ENCODE measurements at regions not wholly inside any gene's neighbourhood (a gene's known extent, or its start where the extent isn't known, plus 50 kb on each side); places are given as distances from the start of the nearest gene placed in this dataset.
"Not testable (repeated sequence)": the region's sequence is repeated elsewhere in the genome, so short reads cannot be mapped to it uniquely, and the experiment has no call there.

DNA sequence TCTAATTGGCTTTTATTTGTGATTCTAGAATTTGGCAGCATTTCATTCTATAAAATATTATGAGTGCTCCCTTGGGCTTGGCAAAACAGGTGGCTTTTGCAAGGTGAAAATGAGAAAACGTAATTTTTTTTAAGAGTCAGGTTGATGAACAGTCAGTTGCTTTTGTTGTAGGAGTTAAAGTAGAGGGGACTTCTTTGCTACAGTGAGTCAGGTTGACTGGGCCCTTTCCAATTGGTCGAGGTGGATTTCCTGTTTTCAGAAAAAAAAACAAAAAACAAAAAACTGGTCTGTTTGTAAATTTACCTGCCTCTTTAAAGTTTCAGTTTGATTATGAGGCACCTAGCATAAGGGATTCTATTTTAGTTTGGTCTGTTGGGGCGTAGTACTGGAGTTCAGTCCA is 1469.4 kb upstream of the GBE1 start:
- Histone ChIP-seq H3K4me3 (no peak overlapping the region), H3K36me3 (no peaks in the 10 kb centered on the region), H3K27ac (no peak overlapping the region), H3K4me1 (ENCODE audit: control insufficient read depth in 1 of 2, low read depth in 2 of 2) (no peaks in the 10 kb centered on the region), H3K9me3 (no peaks in the 10 kb centered on the region), H3K27me3 (replicated peaks; ENCODE audit: insufficient read depth) (no peaks in the 10 kb centered on the region)
- DNase-seq (ENCODE audit: low spot score) (no peak), ATAC-seq (ENCODE audit: insufficient number of reproducible peaks, low FRiP score, low read depth) (no peak)
- TF ChIP-seq, protein P1, sequence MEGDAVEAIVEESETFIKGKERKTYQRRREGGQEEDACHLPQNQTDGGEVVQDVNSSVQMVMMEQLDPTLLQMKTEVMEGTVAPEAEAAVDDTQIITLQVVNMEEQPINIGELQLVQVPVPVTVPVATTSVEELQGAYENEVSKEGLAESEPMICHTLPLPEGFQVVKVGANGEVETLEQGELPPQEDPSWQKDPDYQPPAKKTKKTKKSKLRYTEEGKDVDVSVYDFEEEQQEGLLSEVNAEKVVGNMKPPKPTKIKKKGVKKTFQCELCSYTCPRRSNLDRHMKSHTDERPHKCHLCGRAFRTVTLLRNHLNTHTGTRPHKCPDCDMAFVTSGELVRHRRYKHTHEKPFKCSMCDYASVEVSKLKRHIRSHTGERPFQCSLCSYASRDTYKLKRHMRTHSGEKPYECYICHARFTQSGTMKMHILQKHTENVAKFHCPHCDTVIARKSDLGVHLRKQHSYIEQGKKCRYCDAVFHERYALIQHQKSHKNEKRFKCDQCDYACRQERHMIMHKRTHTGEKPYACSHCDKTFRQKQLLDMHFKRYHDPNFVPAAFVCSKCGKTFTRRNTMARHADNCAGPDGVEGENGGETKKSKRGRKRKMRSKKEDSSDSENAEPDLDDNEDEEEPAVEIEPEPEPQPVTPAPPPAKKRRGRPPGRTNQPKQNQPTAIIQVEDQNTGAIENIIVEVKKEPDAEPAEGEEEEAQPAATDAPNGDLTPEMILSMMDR (IDR thresholded peaks at IDR 0.05): no peak

DNA sequence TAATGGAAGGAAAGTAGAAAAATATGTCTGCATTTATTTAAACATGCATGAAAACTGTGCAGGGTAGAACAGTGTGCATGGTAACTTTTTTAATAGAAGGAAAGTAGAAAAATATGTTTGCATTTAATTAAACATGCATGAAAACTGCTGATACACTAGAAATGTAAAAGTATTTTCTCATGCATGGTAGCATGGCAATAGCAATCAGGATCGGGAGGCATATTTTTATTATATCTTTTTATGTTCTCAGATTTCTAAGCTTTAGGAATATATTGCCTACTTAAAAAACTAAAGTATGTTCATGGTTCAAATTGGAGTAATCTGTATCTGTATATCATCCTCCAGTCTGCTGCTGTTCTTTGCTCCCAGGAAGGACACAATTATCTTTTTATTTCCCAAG is 1468.9 kb upstream of the GBE1 start:
- Histone ChIP-seq H3K9me3 (no peaks in the 10 kb centered on the region), H3K36me3 (no peaks in the 10 kb centered on the region), H3K27me3 (replicated peaks; ENCODE audit: insufficient read depth) (no peaks in the 10 kb centered on the region), H3K27ac (no peak overlapping the region), H3K4me1 (ENCODE audit: control insufficient read depth in 1 of 2, low read depth in 2 of 2) (no peaks in the 10 kb centered on the region), H3K4me3 (no peak overlapping the region)
- ATAC-seq (ENCODE audit: insufficient number of reproducible peaks, low FRiP score, low read depth) (no peak), DNase-seq (ENCODE audit: low spot score) (no peak)
- TF ChIP-seq, protein P1 (IDR thresholded peaks at IDR 0.05): no peak

DNA sequence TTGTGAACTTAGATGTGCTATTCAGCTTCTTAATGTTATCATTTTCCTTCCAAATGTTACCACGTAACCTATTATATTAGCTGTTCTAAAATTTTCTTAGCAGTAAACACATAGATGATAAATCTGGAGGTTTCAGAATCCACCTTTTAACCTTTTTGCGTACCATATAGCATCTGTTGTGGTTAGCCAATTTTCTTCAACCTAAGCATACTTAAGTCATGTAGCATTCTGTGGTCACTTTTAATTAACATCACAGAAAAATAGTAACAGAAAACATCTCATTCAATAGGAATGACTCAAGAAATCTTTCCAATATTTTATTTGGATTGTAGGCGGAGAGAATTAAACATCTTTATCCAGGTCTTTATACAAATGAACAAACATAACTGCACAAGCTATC is 1465.3 kb upstream of the GBE1 start:
- DNase-seq (ENCODE audit: low spot score) (no peak), ATAC-seq (ENCODE audit: insufficient number of reproducible peaks, low FRiP score, low read depth) (no peak)
- H3K4me1 ChIP-seq (ENCODE audit: control insufficient read depth in 1 of 2, low read depth in 2 of 2): no peaks in the 10 kb centered on the region
- H3K27ac ChIP-seq: no peak overlapping the region
- H3K4me3 ChIP-seq: no peak overlapping the region
- H3K27me3 ChIP-seq (replicated peaks; ENCODE audit: insufficient read depth): no peaks in the 10 kb centered on the region
- H3K36me3 ChIP-seq: no peaks in the 10 kb centered on the region
- TF ChIP-seq, protein P1 (IDR thresholded peaks at IDR 0.05): no peak
- no peaks in the 10 kb centered on the region for H3K9me3 ChIP-seq

DNA sequence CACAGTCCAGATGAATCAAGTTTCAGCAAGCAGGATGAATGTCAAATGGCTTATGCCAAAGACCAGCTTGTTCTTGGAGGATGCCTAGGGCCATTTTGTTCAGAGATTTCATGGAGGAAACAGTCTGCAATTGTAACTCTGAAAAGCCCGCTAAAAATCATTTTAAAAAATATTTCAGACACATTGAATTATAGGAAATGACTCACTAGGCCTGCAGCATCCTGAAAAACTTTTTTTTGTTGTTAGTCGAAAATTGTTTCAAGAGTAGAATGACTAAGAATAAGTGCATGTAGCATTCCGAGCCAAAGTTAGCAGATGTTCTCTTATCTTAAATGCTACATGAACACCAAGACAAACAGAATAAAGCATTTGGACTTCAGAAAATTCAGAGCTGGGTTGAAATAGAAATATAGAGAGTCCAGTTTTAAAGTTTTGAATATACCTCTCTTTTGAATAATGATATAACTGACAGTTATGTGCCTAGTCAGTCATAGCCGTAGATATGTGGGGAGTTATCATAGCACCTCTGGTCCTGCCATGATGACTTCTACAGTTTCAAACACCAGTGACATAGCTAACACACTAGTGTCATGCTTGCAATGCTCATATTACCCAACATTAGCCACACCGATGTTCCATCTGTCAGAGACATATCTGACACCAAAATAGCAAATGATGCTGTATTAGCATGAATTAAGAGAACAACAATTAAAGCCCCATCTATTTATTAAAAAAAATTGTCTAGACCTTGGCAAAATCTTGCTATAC is 1462.8 kb upstream of the GBE1 start:
- H3K27me3 ChIP-seq (replicated peaks; ENCODE audit: insufficient read depth): no peaks in the 10 kb centered on the region
- no peak overlapping the region for H3K27ac ChIP-seq
- ATAC-seq (ENCODE audit: insufficient number of reproducible peaks, low FRiP score, low read depth) (no peak), DNase-seq (ENCODE audit: low spot score) (no peak)
- TF ChIP-seq, protein P1 (IDR thresholded peaks at IDR 0.05): no peak
- no peak overlapping the region for H3K4me3 ChIP-seq
- H3K9me3 ChIP-seq: no peaks in the 10 kb centered on the region
- H3K4me1 ChIP-seq (ENCODE audit: control insufficient read depth in 1 of 2, low read depth in 2 of 2): no peaks in the 10 kb centered on the region
- no peaks in the 10 kb centered on the region for H3K36me3 ChIP-seq

DNA sequence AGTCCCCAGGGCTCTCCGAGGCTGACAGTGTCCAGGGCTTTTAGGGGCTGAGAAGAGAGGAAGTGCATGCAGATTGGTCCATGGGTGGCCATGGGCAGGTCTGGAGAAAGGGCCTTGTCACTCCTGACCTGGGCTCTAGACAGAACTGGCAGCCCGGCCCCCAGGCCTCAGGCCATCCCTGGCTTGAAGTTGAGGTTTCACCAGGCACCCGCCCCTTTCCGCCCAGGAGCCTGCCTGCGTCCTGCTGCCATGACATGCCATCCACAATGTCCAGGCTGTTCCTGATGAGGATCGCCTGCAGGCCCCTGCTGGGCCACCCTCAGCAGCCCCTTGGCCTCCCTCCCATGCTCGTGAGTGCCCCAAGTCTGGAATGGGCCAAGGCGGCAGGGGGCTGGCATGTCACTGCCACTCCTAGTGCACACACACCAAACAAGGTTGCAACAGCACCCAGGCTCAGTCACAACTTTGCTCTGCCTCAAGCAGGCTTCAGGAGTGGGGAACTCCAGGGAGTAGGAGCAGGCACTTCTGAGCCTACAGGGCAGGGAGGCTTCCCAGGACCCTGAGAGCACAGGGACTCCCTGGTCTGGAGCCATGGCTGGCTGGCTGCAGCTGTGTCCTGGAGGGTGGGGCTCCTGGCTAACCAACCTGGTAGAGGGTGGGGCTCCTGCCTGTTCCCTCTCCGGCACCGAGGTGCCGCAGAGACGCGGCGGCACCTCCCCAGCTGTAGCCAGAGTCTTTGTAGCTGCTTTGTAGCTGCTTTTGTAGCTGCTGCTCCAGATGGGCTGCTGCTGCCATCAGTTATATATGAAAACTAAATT is 1457.1 kb upstream of the GBE1 start:
- no peaks in the 10 kb centered on the region for H3K27me3 ChIP-seq (replicated peaks; ENCODE audit: insufficient read depth)
- DNase-seq (ENCODE audit: low spot score) (no peak), ATAC-seq (ENCODE audit: insufficient number of reproducible peaks, low FRiP score, low read depth) (no peak)
- H3K27ac ChIP-seq: no peak overlapping the region
- TF ChIP-seq, protein P1 (IDR thresholded peaks at IDR 0.05): no peak
- H3K4me3 ChIP-seq: no peak overlapping the region
- no peaks in the 10 kb centered on the region for H3K9me3 ChIP-seq
- no peaks in the 10 kb centered on the region for H3K36me3 ChIP-seq
- no peaks in the 10 kb centered on the region for H3K4me1 ChIP-seq (ENCODE audit: control insufficient read depth in 1 of 2, low read depth in 2 of 2)

DNA sequence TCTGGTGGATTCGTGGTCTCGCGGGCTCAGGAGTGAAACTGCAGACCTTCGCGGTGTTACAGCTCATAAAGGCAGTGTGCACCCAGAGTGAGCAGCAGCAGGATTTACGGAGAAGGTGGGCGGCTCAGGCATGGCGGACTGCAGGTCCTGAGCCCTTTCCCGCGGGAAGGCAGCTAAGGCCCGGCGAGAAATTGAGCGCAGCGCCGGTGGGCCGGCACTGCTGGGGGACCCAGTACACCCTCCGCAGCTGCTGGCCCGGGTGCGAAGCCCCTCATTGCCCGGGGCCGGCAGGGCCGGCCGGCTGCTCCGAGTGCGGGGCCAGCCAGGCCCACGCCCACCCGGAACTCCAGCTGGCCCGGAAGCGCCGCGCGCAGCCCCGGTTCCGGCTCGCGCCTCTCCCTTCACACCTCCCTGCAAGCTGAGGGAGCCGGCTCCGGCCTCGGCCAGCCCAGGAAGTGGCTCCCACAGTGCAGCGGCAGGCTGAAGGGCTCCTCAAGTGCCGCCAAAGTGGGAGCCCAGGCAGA is 1456.2 kb upstream of the GBE1 start:
- DNase-seq (ENCODE audit: low spot score); H3K4me3 ChIP-seq; H3K9me3 ChIP-seq: not testable (repeated sequence)

More for the DNA sequence above, 1456.2 kb upstream of the GBE1 start:
- not testable (repeated sequence) for H3K27me3 ChIP-seq (replicated peaks; ENCODE audit: insufficient read depth); ATAC-seq (ENCODE audit: insufficient number of reproducible peaks, low FRiP score, low read depth); H3K4me1 ChIP-seq (ENCODE audit: control insufficient read depth in 1 of 2, low read depth in 2 of 2); H3K36me3 ChIP-seq; H3K27ac ChIP-seq

All from thoracic aorta (tissue), 2 donors.